HCT116 (cell line): ENCODE measurements at regions not wholly inside any gene's neighbourhood (a gene's known extent, or its start where the extent isn't known, plus 50 kb on each side); places are given as distances from the start of the nearest gene placed in this dataset.

ENCODE experiments used
- ATAC-seq: fragments of 200-7000 bp; cut with Tn5 transposase; 2 replicates; pipeline ENCODE4 v1.9.1; 2020; ENCODE audit warnings: mild to moderate bottlenecking, moderate library complexity
- BruUV-seq: library from RNA; stranded (reverse); fragments of 400-500 nt; replicated peaks from 2 replicates; lab custom pipeline; 2021; lab: Mats Ljungman, UMichigan
- CTCF ChIA-PET: fragments of 300-600 bp; sonication (Branson Sonifier 250); formaldehyde crosslinking; loops from one replicate; lab custom pipeline; 2021; ENCODE audit warnings: antibody characterized with exemption; lab: Charles Lee
- POLR2A ChIA-PET: fragments of 300-600, 350-600 bp; sonication (Branson Sonifier 250); formaldehyde crosslinking; loops from one replicate; lab custom pipeline; 2021; ENCODE audit warnings: antibody characterized with exemption; lab: Charles Lee
- RAD21 ChIA-PET, 2 experiments: fragments of 300-600 bp; sonication (Branson Sonifier 250); formaldehyde crosslinking; loops; one replicate each; lab custom pipeline; 2023; ENCODE audit warnings: low total read pairs in 2 of 2; ENCODE audit not compliant: uncharacterized antibody in 2 of 2, unreplicated experiment in 2 of 2, low non-redundant PET in 1 of 2; lab: Charles Lee
- DNase-seq: peaks from one replicate; pipeline ENCODE4 v3.0.0-alpha.2; 2010; ENCODE audit warnings: low read depth, low spot score
- H2AFZ ChIP-seq: fragments of 200-600 bp; shearing (Covaris generic), sonication (generic); 2 replicates; pipeline ENCODE4 v1.6.1; 2017; ENCODE audit warnings: low read depth, mixed run types, mixed read lengths, antibody characterized with exemption, low read length; ENCODE audit not compliant: poor library complexity, severe bottlenecking
- H3K27ac ChIP-seq: 2 replicates; pipeline ENCODE4 v1.5.1; 2012; ENCODE audit warnings: low read depth, low read length
- H3K27me3 ChIP-seq: fragments of 200-600 bp; sonication (generic); 2 replicates; pipeline ENCODE4 v1.6.1; 2016; ENCODE audit warnings: mixed run types, low read length, mixed read lengths; ENCODE audit not compliant: insufficient read depth
- H3K36me3 ChIP-seq, 2 experiments: fragments of 200-500 bp in 1 of 2; fragments of 200-600 bp in 1 of 2; sonication (Bioruptor generic) in 1 of 2; sonication (generic) in 1 of 2; 2 replicates each; pipeline versions ENCODE4 v1.5.1 to v1.6.1; 2014 to 2016; ENCODE audit warnings: low read length in 2 of 2, inconsistent platforms in 1 of 2, mixed read lengths in 1 of 2, mixed run types in 1 of 2; ENCODE audit not compliant: insufficient read depth in 2 of 2, control insufficient read depth in 1 of 2
- H3K4me1 ChIP-seq, 2 experiments: fragments of 200-600 bp in 1 of 2; sonication (generic) in 1 of 2; 2 replicates each; pipeline versions ENCODE4 v1.5.1 to v1.6.1; 2012 to 2017; ENCODE audit warnings: low read length in 2 of 2, inconsistent platforms in 1 of 2, mild to moderate bottlenecking in 1 of 2, mixed read lengths in 1 of 2, mixed run types in 1 of 2, moderate library complexity in 1 of 2; ENCODE audit not compliant: insufficient read depth in 2 of 2, control insufficient read depth in 1 of 2
- H3K4me2 ChIP-seq: fragments of 200-600 bp; sonication (generic); 2 replicates; pipeline ENCODE4 v1.6.1; 2017; ENCODE audit warnings: mixed run types, low read length, mixed read lengths
- H3K4me3 ChIP-seq, 2 experiments: fragments of 200-600 bp in 1 of 2; sonication (generic) in 1 of 2; replicated peaks in 1 of 2; 2 replicates each; pipeline ENCODE4 v1.5.1; 2011 to 2016; ENCODE audit warnings: low read length in 2 of 2, control low read depth in 1 of 2, low read depth in 1 of 2, mild to moderate bottlenecking in 1 of 2, mixed read lengths in 1 of 2, mixed run types in 1 of 2
- H3K79me2 ChIP-seq: fragments of 200-600 bp; sonication (generic); 2 replicates; pipeline ENCODE4 v1.6.1; 2017; ENCODE audit warnings: mild to moderate bottlenecking, mixed run types, low read length, moderate library complexity, mixed read lengths; ENCODE audit not compliant: insufficient read depth
- H3K9ac ChIP-seq: fragments of 200-600 bp; sonication (generic); 2 replicates; pipeline ENCODE4 v1.6.1; 2016; ENCODE audit warnings: low read length, mixed read lengths
- H3K9me2 ChIP-seq: fragments of 200-600 bp; sonication (generic), shearing (Covaris generic); 2 replicates; pipeline ENCODE4 v1.6.1; 2017; ENCODE audit warnings: mixed run types, mild to moderate bottlenecking, moderate library complexity; ENCODE audit not compliant: insufficient read depth
- H3K9me3 ChIP-seq, 2 experiments: fragments of 200-500 bp in 1 of 2; fragments of 200-600 bp in 1 of 2; sonication (Bioruptor generic) in 1 of 2; sonication (generic) in 1 of 2; 2 replicates each; pipeline ENCODE4 v1.6.1; 2014 to 2017; ENCODE audit warnings: low read length in 2 of 2, mixed read lengths in 2 of 2, inconsistent platforms in 1 of 2, low read depth in 1 of 2, mild to moderate bottlenecking in 1 of 2, mixed run types in 1 of 2, moderate library complexity in 1 of 2; ENCODE audit not compliant: control insufficient read depth in 1 of 2, insufficient read depth in 1 of 2
- H4K20me1 ChIP-seq: fragments of 200-600 bp; sonication (generic), shearing (Covaris generic); 2 replicates; pipeline ENCODE4 v1.6.1; 2017; ENCODE audit warnings: mixed run types, mild to moderate bottlenecking, moderate library complexity; ENCODE audit not compliant: insufficient read depth
- ATF3 ChIP-seq: IDR thresholded peaks from 2 replicates; pipeline ENCODE4 v1.6.1; 2012
- CTCF ChIP-seq, 3 experiments: fragments of 200-600 bp in 1 of 3; sonication (generic) in 1 of 3; IDR thresholded peaks in 2 of 3; conservative IDR thresholded peaks in 1 of 3; 2 replicates each; pipeline ENCODE4 v1.5.1; 2012 to 2017; ENCODE audit warnings: low read depth in 2 of 3, low read length in 2 of 3, antibody characterized with exemption in 1 of 3, borderline replicate concordance in 1 of 3, control low read depth in 1 of 3, mild to moderate bottlenecking in 1 of 3, mixed read lengths in 1 of 3, mixed run types in 1 of 3, moderate library complexity in 1 of 3; ENCODE audit not compliant: insufficient read depth in 1 of 3
- EGR1 ChIP-seq: IDR thresholded peaks from 2 replicates; pipeline ENCODE4 v1.6.1; 2012; ENCODE audit warnings: low read depth
- ELF1 ChIP-seq: IDR thresholded peaks from 2 replicates; pipeline ENCODE4 v1.6.1; 2012; ENCODE audit warnings: low read depth, borderline replicate concordance
- EZH2 ChIP-seq: fragments of 200-600 bp; sonication (generic); IDR thresholded peaks from 2 replicates; pipeline ENCODE4 v1.6.1; 2017; ENCODE audit warnings: antibody characterized with exemption, mixed run types
- EZH2phosphoT487 ChIP-seq: fragments of 200-600 bp; IDR thresholded peaks from 2 replicates; pipeline ENCODE4 v1.6.1; 2018; ENCODE audit warnings: antibody characterized with exemption, borderline replicate concordance
- FOSL1 ChIP-seq: IDR thresholded peaks from 2 replicates; pipeline ENCODE4 v1.6.1; 2012; ENCODE audit warnings: low read depth
- MAX ChIP-seq: IDR thresholded peaks from 2 replicates; pipeline ENCODE4 v1.6.1; 2012
- POLR2AphosphoS5 ChIP-seq: IDR thresholded peaks from 2 replicates; pipeline ENCODE4 v1.6.1; 2011; ENCODE audit warnings: mild to moderate bottlenecking, low read depth, low read length, moderate library complexity
- RAD21 ChIP-seq: IDR thresholded peaks from 2 replicates; pipeline ENCODE4 v1.6.1; 2012; ENCODE audit warnings: low read depth, mild to moderate bottlenecking
- SP1 ChIP-seq: IDR thresholded peaks from 2 replicates; pipeline ENCODE4 v1.6.1; 2012; ENCODE audit warnings: low read depth
- SRF ChIP-seq: IDR thresholded peaks from 2 replicates; pipeline ENCODE4 v1.6.1; 2012; ENCODE audit warnings: low read depth
- TCF7L2 ChIP-seq: IDR thresholded peaks from 2 replicates; pipeline ENCODE4 v1.7.0; 2011; ENCODE audit warnings: borderline replicate concordance, inconsistent platforms; ENCODE audit not compliant: insufficient read depth, insufficient read length; ENCODE audit errors: extremely low read depth
- ZFX ChIP-seq: fragments of 450-650 bp; IDR thresholded peaks from 2 replicates; pipeline ENCODE4 v1.6.1; 2017
- ZNF274 ChIP-seq: fragments of 200-500 bp; sonication (Bioruptor generic); IDR thresholded peaks from 2 replicates; pipeline ENCODE4 v1.6.1; 2014; ENCODE audit warnings: mild to moderate bottlenecking, low read depth, low read length, inconsistent platforms
- intact Hi-C: fragments of 100-400 bp; cut with micrococcal nuclease; formaldehyde crosslinking; loops from 2 replicates; pipeline ENCODE4 v1.10.0; 2022

GRCh38 chr5:39618391-39618790 lies 193.6 kb upstream of the DAB2 start:
- Histone ChIP-seq H3K4me3 (no peak overlapping the region), H3K4me2 (no peak overlapping the region), H3K27ac (no peak overlapping the region), H4K20me1 (no peaks in the 10 kb centered on the region), H3K27me3 (no peaks in the 10 kb centered on the region), H3K79me2 (no peaks in the 10 kb centered on the region), H3K9me2 (no peaks in the 10 kb centered on the region), H3K9ac (no peak overlapping the region), H3K4me1 (peaks cover 0 to 3% of the 10 kb centered on the region in 2 experiments; a peak in 2 of 4 replicates), H3K36me3 (no peaks in the 10 kb centered on the region), H3K9me3 (no peaks in the 10 kb centered on the region), H2AFZ (no peak overlapping the region)
- intact Hi-C loops: no loop called here
- no TSS peak for BruUV-seq
- CTCF ChIA-PET: no interaction called here
- DNase-seq (no peak), ATAC-seq (no peak)
- RAD21 ChIA-PET: no interaction called here
- POLR2A ChIA-PET: no interaction called here
- TF ChIP-seq ATF3 (no peak), SP1 (no peak), EGR1 (no peak), FOSL1 (no peak), POLR2AphosphoS5 (no peak), EZH2phosphoT487 (no peak), SRF (no peak), ELF1 (no peak), CTCF (IDR thresholded peaks at IDR 0.05 in 2 of 3, conservative IDR thresholded peaks at IDR 0.05 in 1 of 3; ENCODE audit: borderline replicate concordance in 1 of 3, insufficient read depth in 1 of 3, low read depth in 2 of 3, low read length in 2 of 3) (no peak)

GRCh38 chr5:39616131-39616530 lies 191.4 kb upstream of the DAB2 start:
- no peaks in the 10 kb centered on the region for H4K20me1 ChIP-seq
- ChIA-PET CTCF (no interaction called here), RAD21 (no interaction called here), POLR2A (no interaction called here)
- no peak overlapping the region for H3K4me3 ChIP-seq
- no peak overlapping the region for H2AFZ ChIP-seq
- peaks cover 0 to 9% of the 10 kb centered on the region in 2 experiments; a peak in 2 of 4 replicates for H3K4me1 ChIP-seq
- no peaks in the 10 kb centered on the region for H3K9me2 ChIP-seq
- H3K79me2 ChIP-seq: no peaks in the 10 kb centered on the region
- H3K27me3 ChIP-seq: no peaks in the 10 kb centered on the region
- H3K4me2 ChIP-seq: no peak overlapping the region
- BruUV-seq: no TSS peak
- ATAC-seq (no peak), DNase-seq (no peak)
- intact Hi-C loops: no loop called here
- H3K36me3 ChIP-seq: no peaks in the 10 kb centered on the region
- no peak overlapping the region for H3K27ac ChIP-seq
- H3K9me3 ChIP-seq: no peaks in the 10 kb centered on the region
- H3K9ac ChIP-seq: no peak overlapping the region
- no peak for TF ChIP-seq POLR2AphosphoS5
- TF ChIP-seq ZNF274: no peak
- TF ChIP-seq MAX: no peak
- no peak for TF ChIP-seq FOSL1
- no peak for TF ChIP-seq ATF3
- no peak for TF ChIP-seq ELF1
- TF ChIP-seq ZFX: no peak
- no peak for TF ChIP-seq CTCF (IDR thresholded peaks at IDR 0.05 in 2 of 3, conservative IDR thresholded peaks at IDR 0.05 in 1 of 3; ENCODE audit: borderline replicate concordance in 1 of 3, insufficient read depth in 1 of 3, low read depth in 2 of 3, low read length in 2 of 3)
- no peak for TF ChIP-seq SRF
- no peak for TF ChIP-seq RAD21
- TF ChIP-seq TCF7L2: no peak
- TF ChIP-seq EZH2: no peak
